ENCODE measurements at regions not wholly inside any gene's neighbourhood (a gene's known extent, or its start where the extent isn't known, plus 50 kb on each side); places are given as distances from the start of the nearest gene placed in this dataset.

DNA sequence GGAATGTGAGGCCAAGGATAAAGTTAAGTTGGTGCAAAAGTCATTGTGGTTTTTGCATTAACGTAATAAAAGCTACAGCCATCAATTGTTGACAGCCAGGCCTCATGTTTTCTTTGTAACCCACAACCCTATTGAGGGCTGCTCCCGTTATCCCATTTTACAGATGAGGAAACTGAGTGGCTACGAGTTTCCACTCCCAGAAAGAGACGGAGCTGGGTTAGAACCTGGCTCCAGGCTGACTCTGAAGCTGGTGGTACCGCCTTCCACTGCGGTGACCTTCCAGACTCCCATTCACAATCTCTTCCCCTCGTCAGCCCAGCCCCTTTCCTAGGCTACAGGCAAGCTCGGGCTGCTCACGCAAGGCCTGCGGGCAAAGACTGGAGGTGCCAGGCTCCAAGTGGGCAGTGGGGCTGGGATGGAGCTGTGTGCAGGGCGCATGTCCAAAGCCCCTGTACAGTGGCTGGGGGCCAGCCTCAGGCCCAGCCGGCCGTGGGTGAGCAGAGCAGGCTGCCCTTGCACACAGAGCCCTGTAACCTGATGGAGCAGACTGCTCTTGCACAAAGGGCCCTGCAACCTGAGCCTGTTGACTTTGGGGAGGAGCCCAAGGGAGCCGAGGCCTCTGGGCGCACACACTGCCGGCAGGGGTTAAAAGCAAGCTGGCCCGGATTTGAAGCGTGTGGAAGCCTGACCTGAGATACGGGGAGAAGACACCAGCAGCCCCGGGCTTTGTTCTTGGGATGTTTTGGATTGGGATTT, 97.4 kb upstream of the TMPRSS2 start (continued):
- TF ChIP-seq, protein P1, sequence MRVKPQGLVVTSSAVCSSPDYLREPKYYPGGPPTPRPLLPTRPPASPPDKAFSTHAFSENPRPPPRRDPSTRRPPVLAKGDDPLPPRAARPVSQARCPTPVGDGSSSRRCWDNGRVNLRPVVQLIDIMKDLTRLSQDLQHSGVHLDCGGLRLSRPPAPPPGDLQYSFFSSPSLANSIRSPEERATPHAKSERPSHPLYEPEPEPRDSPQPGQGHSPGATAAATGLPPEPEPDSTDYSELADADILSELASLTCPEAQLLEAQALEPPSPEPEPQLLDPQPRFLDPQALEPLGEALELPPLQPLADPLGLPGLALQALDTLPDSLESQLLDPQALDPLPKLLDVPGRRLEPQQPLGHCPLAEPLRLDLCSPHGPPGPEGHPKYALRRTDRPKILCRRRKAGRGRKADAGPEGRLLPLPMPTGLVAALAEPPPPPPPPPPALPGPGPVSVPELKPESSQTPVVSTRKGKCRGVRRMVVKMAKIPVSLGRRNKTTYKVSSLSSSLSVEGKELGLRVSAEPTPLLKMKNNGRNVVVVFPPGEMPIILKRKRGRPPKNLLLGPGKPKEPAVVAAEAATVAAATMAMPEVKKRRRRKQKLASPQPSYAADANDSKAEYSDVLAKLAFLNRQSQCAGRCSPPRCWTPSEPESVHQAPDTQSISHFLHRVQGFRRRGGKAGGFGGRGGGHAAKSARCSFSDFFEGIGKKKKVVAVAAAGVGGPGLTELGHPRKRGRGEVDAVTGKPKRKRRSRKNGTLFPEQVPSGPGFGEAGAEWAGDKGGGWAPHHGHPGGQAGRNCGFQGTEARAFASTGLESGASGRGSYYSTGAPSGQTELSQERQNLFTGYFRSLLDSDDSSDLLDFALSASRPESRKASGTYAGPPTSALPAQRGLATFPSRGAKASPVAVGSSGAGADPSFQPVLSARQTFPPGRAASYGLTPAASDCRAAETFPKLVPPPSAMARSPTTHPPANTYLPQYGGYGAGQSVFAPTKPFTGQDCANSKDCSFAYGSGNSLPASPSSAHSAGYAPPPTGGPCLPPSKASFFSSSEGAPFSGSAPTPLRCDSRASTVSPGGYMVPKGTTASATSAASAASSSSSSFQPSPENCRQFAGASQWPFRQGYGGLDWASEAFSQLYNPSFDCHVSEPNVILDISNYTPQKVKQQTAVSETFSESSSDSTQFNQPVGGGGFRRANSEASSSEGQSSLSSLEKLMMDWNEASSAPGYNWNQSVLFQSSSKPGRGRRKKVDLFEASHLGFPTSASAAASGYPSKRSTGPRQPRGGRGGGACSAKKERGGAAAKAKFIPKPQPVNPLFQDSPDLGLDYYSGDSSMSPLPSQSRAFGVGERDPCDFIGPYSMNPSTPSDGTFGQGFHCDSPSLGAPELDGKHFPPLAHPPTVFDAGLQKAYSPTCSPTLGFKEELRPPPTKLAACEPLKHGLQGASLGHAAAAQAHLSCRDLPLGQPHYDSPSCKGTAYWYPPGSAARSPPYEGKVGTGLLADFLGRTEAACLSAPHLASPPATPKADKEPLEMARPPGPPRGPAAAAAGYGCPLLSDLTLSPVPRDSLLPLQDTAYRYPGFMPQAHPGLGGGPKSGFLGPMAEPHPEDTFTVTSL (CRISPR knock-in tag; IDR thresholded peaks at IDR 0.05; ENCODE audit: borderline replicate concordance), result peak; percentile 59; the same call in 1 of the 2 replicates
- TF ChIP-seq, protein P2, sequence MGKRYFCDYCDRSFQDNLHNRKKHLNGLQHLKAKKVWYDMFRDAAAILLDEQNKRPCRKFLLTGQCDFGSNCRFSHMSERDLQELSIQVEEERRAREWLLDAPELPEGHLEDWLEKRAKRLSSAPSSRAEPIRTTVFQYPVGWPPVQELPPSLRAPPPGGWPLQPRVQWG (CRISPR knock-in tag; IDR thresholded peaks at IDR 0.05; ENCODE audit: borderline replicate concordance, low read depth), result no peak
- peak; percentile 48; the same call in 1 of the 2 replicates for TF ChIP-seq ERF (CRISPR knock-in tag; IDR thresholded peaks at IDR 0.05)
- TF ChIP-seq, protein P3, sequence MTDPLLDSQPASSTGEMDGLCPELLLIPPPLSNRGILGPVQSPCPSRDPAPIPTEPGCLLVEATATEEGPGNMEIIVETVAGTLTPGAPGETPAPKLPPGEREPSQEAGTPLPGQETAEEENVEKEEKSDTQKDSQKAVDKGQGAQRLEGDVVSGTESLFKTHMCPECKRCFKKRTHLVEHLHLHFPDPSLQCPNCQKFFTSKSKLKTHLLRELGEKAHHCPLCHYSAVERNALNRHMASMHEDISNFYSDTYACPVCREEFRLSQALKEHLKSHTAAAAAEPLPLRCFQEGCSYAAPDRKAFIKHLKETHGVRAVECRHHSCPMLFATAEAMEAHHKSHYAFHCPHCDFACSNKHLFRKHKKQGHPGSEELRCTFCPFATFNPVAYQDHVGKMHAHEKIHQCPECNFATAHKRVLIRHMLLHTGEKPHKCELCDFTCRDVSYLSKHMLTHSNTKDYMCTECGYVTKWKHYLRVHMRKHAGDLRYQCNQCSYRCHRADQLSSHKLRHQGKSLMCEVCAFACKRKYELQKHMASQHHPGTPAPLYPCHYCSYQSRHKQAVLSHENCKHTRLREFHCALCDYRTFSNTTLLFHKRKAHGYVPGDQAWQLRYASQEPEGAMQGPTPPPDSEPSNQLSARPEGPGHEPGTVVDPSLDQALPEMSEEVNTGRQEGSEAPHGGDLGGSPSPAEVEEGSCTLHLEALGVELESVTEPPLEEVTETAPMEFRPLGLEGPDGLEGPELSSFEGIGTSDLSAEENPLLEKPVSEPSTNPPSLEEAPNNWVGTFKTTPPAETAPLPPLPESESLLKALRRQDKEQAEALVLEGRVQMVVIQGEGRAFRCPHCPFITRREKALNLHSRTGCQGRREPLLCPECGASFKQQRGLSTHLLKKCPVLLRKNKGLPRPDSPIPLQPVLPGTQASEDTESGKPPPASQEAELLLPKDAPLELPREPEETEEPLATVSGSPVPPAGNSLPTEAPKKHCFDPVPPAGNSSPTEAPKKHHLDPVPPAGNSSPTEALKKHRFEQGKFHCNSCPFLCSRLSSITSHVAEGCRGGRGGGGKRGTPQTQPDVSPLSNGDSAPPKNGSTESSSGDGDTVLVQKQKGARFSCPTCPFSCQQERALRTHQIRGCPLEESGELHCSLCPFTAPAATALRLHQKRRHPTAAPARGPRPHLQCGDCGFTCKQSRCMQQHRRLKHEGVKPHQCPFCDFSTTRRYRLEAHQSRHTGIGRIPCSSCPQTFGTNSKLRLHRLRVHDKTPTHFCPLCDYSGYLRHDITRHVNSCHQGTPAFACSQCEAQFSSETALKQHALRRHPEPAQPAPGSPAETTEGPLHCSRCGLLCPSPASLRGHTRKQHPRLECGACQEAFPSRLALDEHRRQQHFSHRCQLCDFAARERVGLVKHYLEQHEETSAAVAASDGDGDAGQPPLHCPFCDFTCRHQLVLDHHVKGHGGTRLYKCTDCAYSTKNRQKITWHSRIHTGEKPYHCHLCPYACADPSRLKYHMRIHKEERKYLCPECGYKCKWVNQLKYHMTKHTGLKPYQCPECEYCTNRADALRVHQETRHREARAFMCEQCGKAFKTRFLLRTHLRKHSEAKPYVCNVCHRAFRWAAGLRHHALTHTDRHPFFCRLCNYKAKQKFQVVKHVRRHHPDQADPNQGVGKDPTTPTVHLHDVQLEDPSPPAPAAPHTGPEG (CRISPR knock-in tag; IDR thresholded peaks at IDR 0.05), result no peak
- TF ChIP-seq, protein P4, sequence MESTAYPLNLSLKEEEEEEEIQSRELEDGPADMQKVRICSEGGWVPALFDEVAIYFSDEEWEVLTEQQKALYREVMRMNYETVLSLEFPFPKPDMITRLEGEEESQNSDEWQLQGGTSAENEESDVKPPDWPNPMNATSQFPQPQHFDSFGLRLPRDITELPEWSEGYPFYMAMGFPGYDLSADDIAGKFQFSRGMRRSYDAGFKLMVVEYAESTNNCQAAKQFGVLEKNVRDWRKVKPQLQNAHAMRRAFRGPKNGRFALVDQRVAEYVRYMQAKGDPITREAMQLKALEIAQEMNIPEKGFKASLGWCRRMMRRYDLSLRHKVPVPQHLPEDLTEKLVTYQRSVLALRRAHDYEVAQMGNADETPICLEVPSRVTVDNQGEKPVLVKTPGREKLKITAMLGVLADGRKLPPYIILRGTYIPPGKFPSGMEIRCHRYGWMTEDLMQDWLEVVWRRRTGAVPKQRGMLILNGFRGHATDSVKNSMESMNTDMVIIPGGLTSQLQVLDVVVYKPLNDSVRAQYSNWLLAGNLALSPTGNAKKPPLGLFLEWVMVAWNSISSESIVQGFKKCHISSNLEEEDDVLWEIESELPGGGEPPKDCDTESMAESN (CRISPR knock-in tag; conservative IDR thresholded peaks at IDR 0.05), result no peak
- TF ChIP-seq ZNF567 (CRISPR knock-in tag; IDR thresholded peaks at IDR 0.05; ENCODE audit: borderline replicate concordance), result no peak
- no peak for TF ChIP-seq RBM39 (IDR thresholded peaks at IDR 0.05; ENCODE audit: low read depth, low read length, poor library complexity, severe bottlenecking)
- no peak for TF ChIP-seq SRF (IDR thresholded peaks at IDR 0.05; ENCODE audit: low read depth, low read length)
- TF ChIP-seq, protein P5, sequence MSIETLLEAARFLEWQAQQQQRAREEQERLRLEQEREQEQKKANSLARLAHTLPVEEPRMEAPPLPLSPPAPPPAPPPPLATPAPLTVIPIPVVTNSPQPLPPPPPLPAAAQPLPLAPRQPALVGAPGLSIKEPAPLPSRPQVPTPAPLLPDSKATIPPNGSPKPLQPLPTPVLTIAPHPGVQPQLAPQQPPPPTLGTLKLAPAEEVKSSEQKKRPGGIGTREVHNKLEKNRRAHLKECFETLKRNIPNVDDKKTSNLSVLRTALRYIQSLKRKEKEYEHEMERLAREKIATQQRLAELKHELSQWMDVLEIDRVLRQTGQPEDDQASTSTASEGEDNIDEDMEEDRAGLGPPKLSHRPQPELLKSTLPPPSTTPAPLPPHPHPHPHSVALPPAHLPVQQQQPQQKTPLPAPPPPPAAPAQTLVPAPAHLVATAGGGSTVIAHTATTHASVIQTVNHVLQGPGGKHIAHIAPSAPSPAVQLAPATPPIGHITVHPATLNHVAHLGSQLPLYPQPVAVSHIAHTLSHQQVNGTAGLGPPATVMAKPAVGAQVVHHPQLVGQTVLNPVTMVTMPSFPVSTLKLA (IDR thresholded peaks at IDR 0.05), result no peak
- TF ChIP-seq SRSF4 (IDR thresholded peaks at IDR 0.05; ENCODE audit: low read depth, low read length, poor library complexity, severe bottlenecking), result no peak

Measured in HepG2 (cell line).